Memory B cell (primary cell): ENCODE measurements at regions not wholly inside any gene's neighbourhood (a gene's known extent, or its start where the extent isn't known, plus 50 kb on each side); places are given as distances from the start of the nearest gene placed in this dataset.

ENCODE experiments used
- ATAC-seq: fragments of 150-1000 bp; cut with Tn5 transposase; 2 replicates; pipeline ENCODE4 v1.10.0; 2021; ENCODE audit warnings: low read depth, mild to moderate bottlenecking, moderate library complexity
- DNase-seq, 2 donors: peaks; one replicate each; pipeline ENCODE4 v3.0.0; 2022; ENCODE audit warnings: low spot score in 2 of 2
- H3K27ac Mint-ChIP-seq: one replicate; pipeline ENCODE4 v1.8.0; 2022; ENCODE audit warnings: mild to moderate bottlenecking, moderate library complexity, mixed read lengths
- H3K27me3 Mint-ChIP-seq: one replicate; pipeline ENCODE4 v1.8.0; 2022; ENCODE audit warnings: mixed read lengths
- H3K36me3 Mint-ChIP-seq: one replicate; pipeline ENCODE4 v1.8.0; 2022; ENCODE audit warnings: mild to moderate bottlenecking, mixed read lengths
- H3K4me1 Mint-ChIP-seq: one replicate; pipeline ENCODE4 v1.8.0; 2022; ENCODE audit warnings: mixed read lengths
- H3K4me3 Mint-ChIP-seq: one replicate; pipeline ENCODE4 v1.8.0; 2022; ENCODE audit warnings: mild to moderate bottlenecking, moderate library complexity, mixed read lengths
- H3K9me3 Mint-ChIP-seq: one replicate; pipeline ENCODE4 v1.8.0; 2022; ENCODE audit warnings: mixed read lengths

DNA sequence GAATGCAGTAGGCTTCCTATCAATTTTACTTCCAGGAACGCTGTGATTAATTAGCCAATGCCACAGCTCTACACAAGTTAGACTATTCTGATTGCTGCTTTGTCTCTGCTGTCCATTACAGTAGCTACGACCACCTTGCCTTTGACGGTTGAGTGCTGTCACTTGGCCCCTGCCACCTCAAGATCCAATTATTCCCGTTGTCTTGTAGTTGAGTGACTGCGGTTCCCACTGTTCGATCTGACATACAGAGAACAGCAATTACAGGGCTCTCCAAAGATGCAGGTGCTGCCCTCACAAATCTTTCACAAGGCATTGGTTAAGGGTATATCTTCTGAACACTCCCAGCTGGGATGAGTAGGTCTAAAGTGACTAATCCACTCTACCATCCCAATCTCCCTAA lies 393.4 kb upstream of the KIF2A start:
- no peaks in the 10 kb centered on the region for H3K4me1 Mint-ChIP-seq
- no peak for ATAC-seq
- H3K9me3 Mint-ChIP-seq = peaks cover 3% of the 10 kb centered on the region
- DNase-seq = no peak
- no peaks in the 10 kb centered on the region for H3K36me3 Mint-ChIP-seq
- no peak overlapping the region for H3K27ac Mint-ChIP-seq
- no peaks in the 10 kb centered on the region for H3K27me3 Mint-ChIP-seq
- no peak overlapping the region for H3K4me3 Mint-ChIP-seq

DNA sequence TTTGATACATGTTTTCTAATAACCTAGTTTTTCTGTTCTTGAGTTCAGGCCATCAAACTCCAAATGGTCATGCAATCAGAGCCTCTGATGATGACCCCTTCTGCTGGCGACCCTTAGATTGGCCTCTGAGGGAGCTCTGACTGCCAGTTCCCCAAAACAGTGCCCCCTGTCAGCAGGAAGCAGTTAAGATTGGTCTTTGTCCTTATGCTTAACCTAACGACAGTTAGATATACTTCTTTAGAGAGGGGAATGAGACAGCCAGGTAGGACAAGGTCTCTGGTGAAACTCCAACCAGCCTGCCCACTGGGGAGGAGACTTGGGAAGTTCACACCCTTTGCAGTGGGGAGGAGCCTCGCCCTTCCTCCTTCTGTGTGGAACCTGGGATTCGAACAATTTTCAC lies 390.4 kb upstream of the KIF2A start:
- no peaks in the 10 kb centered on the region for H3K9me3 Mint-ChIP-seq
- ATAC-seq (no peak), DNase-seq (no peak)
- no peak overlapping the region for H3K4me3 Mint-ChIP-seq
- no peaks in the 10 kb centered on the region for H3K4me1 Mint-ChIP-seq
- no peaks in the 10 kb centered on the region for H3K36me3 Mint-ChIP-seq
- H3K27ac Mint-ChIP-seq = no peak overlapping the region
- H3K27me3 Mint-ChIP-seq = no peaks in the 10 kb centered on the region

DNA sequence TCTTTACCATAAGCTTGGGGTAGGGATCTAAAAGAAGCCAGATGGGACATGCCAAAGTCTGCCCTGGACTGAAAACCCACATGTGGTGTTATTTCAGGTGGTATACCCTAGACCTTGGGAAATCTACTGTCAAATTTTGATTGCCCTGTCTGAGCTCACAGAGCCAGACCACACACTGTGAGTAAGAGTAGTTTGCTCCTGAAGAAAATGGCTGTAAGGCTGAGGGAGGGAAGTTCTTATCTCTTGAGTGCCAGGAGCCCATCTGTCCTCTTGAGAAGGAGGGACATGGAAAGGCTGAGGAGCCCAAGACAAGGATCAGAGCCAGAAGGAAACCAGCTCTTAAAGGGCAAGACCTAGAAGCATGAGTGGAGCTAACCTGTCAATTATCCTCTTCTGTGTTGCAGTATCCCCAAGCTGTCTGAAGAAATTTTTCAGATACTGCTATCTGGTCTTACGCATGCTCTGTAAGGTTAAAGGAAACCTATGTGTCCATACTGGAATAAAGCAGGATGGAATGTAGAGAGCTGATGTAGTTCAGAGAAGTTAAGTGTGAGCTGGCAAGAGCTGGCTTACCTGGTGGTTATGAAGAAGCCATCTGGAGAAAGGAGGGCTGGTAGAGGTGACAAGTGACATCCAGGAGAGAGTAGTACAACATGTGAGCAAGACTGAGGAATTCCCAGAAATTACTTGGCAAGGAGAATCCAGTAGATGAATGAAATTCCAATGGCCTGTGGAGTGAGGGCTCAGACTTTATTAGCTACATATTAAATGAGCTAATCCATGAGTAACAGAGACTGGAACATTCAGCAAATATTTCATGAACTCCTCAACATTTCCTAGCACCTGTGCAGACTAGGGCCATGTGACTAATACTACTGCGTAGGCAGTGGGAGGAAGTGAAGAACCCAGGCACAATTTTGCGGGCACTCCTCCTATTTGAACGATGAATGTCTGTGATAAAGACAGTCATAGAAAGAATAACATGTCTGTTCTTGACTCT lies 389.1 kb upstream of the KIF2A start:
- DNase-seq = no peak
- H3K36me3 Mint-ChIP-seq = no peaks in the 10 kb centered on the region
- H3K27me3 Mint-ChIP-seq = no peaks in the 10 kb centered on the region
- no peak overlapping the region for H3K27ac Mint-ChIP-seq
- H3K4me1 Mint-ChIP-seq = no peaks in the 10 kb centered on the region
- H3K9me3 Mint-ChIP-seq = no peaks in the 10 kb centered on the region
- H3K4me3 Mint-ChIP-seq = no peak overlapping the region
- ATAC-seq = no peak

DNA sequence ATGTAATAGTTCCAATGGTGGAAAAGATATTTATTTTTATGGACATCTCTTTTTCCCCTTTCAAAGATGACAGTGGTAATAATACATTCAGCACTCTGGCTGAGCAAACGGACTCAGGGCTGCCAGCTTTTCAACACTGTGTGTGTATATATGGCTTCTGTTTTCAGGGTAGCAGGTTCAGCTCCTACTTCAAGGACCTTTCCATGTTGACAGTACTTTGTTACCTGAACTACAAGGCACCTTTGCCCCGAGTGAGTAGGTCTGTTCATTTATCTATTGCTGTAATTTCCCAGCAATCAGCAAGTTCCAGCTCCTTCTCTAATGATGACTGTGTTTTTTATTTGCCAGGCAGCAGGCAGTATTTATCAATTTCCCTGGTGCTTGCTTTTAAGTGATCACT lies 387.4 kb upstream of the KIF2A start:
- no peak overlapping the region for H3K4me3 Mint-ChIP-seq
- H3K4me1 Mint-ChIP-seq = no peaks in the 10 kb centered on the region
- H3K36me3 Mint-ChIP-seq = no peaks in the 10 kb centered on the region
- DNase-seq = no peak
- no peaks in the 10 kb centered on the region for H3K9me3 Mint-ChIP-seq
- H3K27me3 Mint-ChIP-seq = no peaks in the 10 kb centered on the region
- no peak for ATAC-seq
- no peak overlapping the region for H3K27ac Mint-ChIP-seq

DNA sequence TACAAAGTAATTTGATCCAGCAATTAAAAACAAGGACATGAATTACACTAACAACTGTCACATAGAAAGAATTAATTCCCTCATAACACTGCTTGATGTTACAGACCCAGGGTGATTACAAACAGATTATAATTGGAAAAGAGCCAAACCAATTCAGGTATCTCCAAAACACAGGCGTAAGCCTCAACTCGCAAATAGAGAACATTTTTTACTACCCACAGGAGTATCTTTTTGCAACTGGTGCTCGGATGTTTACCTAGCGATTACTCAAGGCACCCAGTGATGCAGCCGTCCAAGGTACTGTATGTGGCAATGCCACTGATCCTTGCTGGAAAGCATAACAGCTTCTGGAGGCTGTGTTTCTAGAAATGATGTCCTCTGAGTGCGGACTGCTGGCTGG lies 386.1 kb upstream of the KIF2A start:
- H3K36me3 Mint-ChIP-seq = no peaks in the 10 kb centered on the region
- H3K4me1 Mint-ChIP-seq = no peaks in the 10 kb centered on the region
- no peak overlapping the region for H3K4me3 Mint-ChIP-seq
- DNase-seq (no peak), ATAC-seq (no peak)
- no peaks in the 10 kb centered on the region for H3K27me3 Mint-ChIP-seq
- H3K9me3 Mint-ChIP-seq = no peaks in the 10 kb centered on the region
- H3K27ac Mint-ChIP-seq = no peak overlapping the region

DNA sequence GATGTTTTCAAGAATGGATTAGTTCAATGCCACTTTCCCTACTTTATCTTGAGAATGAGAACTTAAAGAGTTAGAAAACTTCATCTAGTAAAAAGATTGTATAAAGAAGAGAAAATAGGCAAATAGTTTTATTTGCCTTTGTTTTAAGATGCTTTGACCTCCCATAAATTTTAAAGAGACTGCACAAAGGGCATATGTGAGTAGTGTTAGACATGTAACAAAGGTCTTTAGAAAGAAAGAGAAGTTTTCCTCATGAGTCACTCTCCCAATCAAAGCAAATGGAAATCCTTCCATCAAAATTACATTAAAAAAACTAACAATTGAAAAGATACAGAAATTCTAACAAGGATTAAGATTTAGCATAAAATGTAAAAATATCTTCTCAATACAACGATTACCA lies 381.8 kb upstream of the KIF2A start:
- DNase-seq (no peak), ATAC-seq (no peak)
- H3K27ac Mint-ChIP-seq = no peak overlapping the region
- no peaks in the 10 kb centered on the region for H3K36me3 Mint-ChIP-seq
- H3K4me1 Mint-ChIP-seq = no peaks in the 10 kb centered on the region
- peaks cover 3% of the 10 kb centered on the region for H3K27me3 Mint-ChIP-seq
- no peaks in the 10 kb centered on the region for H3K9me3 Mint-ChIP-seq
- H3K4me3 Mint-ChIP-seq = no peak overlapping the region

DNA sequence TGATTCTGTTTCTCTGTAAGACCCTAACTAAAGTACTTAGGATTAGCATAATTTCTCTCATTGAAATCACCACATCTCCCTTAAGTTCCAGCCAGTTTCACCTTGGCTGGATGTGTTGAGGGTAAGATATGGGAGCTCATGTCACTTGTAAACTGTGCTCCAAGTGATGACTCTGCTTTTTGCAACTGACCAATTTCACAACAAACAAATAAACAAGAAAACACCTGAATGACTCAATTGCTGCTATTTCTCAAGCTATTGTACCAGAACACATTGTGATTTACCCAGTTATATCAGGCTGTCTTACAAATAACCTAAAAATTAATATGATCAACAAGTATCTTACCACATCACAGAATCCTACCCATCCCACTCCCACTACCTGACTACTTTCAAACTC lies 379.1 kb upstream of the KIF2A start:
- Mint-ChIP-seq H3K4me1 (no peaks in the 10 kb centered on the region), H3K36me3 (no peaks in the 10 kb centered on the region), H3K27me3 (peaks cover 3% of the 10 kb centered on the region), H3K9me3 (peaks cover 2% of the 10 kb centered on the region), H3K27ac (no peak overlapping the region), H3K4me3 (no peak overlapping the region)
- no peak for DNase-seq
- ATAC-seq = no peak

DNA sequence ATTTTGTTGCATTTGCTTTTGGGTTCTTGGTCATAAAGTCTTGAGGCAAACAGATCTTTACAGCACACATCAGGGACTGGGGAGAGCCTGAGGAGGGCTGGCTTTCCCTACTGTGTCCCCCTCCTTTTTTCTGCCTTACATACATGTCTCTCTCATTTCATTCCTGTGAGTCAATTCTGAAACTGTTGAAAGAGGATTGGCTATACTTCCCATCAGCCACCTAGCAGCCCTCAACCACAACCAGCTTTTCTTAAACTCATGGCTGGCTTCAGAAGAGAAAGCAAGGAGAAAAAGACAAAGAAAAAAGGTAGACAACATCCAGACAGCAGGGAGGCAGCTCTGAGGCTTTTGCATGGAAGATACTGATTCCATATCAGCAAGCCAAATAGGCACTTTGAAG lies 374.8 kb upstream of the KIF2A start:
- Mint-ChIP-seq H3K4me1 (no peaks in the 10 kb centered on the region), H3K4me3 (no peak overlapping the region), H3K27me3 (peaks cover under 1% of the 10 kb centered on the region), H3K9me3 (peaks cover 2% of the 10 kb centered on the region), H3K36me3 (no peaks in the 10 kb centered on the region), H3K27ac (no peak overlapping the region)
- DNase-seq = no peak
- ATAC-seq = no peak

DNA sequence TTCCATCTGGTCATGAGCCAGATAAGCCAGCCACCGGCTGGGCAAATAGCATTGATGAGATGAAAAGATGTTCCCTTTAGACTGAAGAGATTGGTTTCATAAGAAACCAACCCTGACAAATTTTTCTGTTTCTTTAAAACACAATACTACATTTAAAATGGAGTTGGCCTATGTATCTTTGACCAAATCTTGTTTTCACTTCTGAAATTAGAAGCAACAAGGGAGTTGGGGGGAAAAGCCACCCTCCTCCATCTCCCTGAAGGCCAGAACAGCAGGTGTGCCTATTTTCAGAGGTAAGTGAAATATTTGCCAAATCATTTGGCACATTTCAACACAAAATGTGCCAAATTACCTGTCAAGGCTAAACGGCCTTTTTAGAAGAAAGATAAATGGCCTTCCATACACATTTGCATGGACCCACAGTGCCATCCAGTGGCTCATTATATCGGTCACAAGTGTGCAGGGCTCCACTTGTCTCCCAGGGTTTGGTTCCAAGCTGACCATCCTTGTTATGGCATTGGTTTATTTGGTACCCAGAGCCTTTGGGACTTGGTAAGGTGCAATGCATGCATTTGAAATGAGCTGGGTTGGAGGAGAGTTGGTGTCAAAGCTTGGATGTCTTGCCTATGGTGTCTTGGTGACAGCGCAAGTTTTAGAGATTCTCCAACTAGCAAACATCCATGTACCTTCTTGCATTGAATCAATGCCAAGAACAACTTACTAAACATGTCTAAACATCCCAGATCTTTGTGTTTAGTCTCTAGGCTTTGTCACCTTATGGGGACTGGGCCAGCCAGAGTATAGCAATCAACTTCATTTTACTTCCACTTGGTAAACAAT lies 372.0 kb upstream of the KIF2A start:
- Mint-ChIP-seq H3K27ac (no peak overlapping the region), H3K27me3 (no peaks in the 10 kb centered on the region), H3K4me3 (no peak overlapping the region), H3K36me3 (no peaks in the 10 kb centered on the region), H3K9me3 (peaks cover 2% of the 10 kb centered on the region), H3K4me1 (no peaks in the 10 kb centered on the region)
- ATAC-seq = no peak
- DNase-seq = no peak

DNA sequence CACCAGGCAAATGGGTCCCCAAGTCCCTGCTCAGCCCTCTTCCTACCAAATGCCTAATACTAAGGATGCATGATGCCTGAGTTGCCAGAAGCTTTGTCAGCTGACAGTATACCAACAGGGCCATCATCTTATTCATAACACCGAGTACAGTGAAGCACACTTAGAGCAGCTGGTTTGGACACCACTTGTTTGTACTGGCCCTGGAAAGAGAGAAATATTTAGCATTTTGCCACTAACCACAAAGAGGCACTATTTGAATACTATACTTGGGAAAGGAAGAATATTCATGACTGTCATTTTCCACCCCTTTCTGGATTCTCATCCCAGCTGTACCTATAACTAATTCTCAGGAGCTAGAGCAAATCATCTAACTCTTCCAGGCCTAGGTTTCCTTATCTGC lies 364.4 kb upstream of the KIF2A start:
- Mint-ChIP-seq H3K4me1 (no peaks in the 10 kb centered on the region), H3K9me3 (no peaks in the 10 kb centered on the region), H3K27ac (no peak overlapping the region), H3K36me3 (no peaks in the 10 kb centered on the region), H3K27me3 (peaks cover 2% of the 10 kb centered on the region), H3K4me3 (no peak overlapping the region)
- DNase-seq = no peak
- no peak for ATAC-seq

DNA sequence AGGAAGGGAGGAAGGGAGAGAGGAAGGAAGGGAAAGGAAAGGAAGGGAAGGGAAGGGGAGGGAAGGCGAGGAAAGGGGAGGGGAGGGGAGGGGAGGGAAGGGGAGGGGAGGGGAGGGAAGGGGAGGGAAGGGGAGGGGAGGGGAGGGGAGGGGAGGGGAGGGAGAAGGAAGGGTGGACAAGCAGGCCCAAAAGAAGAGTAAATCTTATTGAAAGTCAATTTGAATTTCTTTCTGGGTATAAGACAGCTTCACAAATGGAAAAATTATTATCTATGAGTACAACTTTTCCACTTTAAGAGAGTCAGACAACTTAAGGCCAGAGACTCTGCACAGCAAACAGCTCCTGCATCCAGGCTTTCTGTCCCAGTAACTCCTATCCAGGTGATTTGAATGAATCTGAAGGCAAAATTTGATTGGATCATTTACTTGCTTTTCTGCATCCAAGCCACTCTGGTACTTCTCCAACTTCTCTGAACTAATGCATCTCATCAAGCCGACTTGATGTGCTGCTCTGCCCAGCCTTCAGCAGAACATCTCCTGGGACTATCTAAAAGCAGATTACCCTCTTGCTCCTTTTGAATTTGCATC lies 363.4 kb upstream of the KIF2A start:
- ATAC-seq (no peak), DNase-seq (no peak)
- Mint-ChIP-seq H3K4me1 (no peaks in the 10 kb centered on the region), H3K36me3 (no peaks in the 10 kb centered on the region), H3K4me3 (no peak overlapping the region), H3K27ac (no peak overlapping the region), H3K9me3 (no peaks in the 10 kb centered on the region), H3K27me3 (peaks cover 2% of the 10 kb centered on the region)

DNA sequence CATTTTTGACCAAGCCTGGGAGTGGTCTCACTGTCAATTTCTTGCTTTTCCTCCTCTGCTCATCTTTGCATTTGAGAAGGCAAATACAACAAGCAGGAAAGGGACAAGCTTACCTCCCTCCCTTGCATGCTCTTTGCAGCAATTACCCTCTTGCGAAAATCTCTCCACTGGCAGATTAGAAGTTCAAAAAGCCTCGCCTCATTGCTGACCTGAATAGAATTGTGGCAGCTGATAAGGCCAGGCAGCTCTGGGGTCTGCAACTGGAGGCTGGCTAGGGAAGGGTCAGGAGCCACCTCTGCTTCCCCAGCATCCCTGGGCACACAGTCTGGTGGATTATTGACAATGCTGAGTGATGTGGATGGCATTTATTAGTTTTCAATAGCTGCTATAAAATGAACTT lies 362.3 kb upstream of the KIF2A start:
- ATAC-seq (no peak), DNase-seq (no peak)
- Mint-ChIP-seq H3K9me3 (no peaks in the 10 kb centered on the region), H3K27me3 (peaks cover 2% of the 10 kb centered on the region), H3K27ac (no peak overlapping the region), H3K4me3 (no peak overlapping the region), H3K36me3 (no peaks in the 10 kb centered on the region), H3K4me1 (no peaks in the 10 kb centered on the region)

DNA sequence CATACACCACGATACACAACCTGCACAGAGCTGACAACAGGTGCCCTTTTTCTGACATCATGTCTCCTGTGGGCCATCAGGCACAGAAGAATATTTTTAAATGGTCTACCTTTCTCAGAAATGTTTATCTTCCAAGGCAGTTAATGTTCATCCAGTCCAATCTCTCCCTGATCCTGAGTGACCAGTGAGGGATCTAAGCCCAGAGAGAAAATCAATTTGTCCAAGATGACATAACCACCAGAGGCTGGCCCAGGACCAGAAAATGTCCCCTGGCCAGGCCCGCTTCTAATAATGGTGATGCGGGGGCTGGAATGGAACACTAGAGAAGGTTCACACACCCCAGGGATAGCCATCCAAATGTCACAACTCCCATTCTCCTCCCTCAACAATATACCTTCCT lies 357.9 kb upstream of the KIF2A start:
- Mint-ChIP-seq H3K27me3 (peaks cover 4% of the 10 kb centered on the region), H3K9me3 (peaks cover 7% of the 10 kb centered on the region), H3K4me1 (no peaks in the 10 kb centered on the region), H3K36me3 (no peaks in the 10 kb centered on the region), H3K4me3 (no peak overlapping the region), H3K27ac (no peak overlapping the region)
- DNase-seq (no peak), ATAC-seq (no peak)

DNA sequence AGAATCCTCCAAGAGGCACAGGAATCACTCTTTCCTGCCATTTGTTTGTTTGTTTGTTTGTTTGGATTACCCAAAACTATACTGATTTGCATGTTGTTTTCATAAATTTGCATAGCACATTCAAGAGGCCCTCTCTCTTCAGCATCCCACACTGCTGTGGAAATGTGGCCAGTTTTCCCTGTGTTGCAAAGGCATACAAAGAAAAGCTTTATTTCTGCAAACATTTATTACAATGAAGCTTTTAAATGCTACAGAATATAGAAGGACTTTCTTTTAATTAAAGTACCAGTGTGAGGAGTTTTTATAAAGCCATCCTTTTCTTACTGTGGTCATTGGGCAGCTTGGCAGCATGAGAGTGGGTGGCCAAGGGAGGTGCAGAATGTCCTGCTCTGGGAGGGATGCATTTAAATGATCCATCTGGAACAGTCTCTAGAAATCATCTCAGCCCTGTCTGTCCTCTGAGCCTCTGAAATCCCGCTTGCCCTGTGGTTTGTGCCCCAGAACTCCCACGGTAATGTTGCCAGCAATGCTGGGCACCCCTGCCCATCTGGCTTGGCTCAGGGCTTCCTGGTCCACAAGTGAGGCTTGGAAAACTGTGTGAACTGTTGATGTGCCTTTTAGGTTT lies 356.8 kb upstream of the KIF2A start:
- H3K4me1 Mint-ChIP-seq = no peaks in the 10 kb centered on the region
- peaks cover 7% of the 10 kb centered on the region for H3K9me3 Mint-ChIP-seq
- no peaks in the 10 kb centered on the region for H3K36me3 Mint-ChIP-seq
- peaks cover 4% of the 10 kb centered on the region for H3K27me3 Mint-ChIP-seq
- no peak overlapping the region for H3K27ac Mint-ChIP-seq
- H3K4me3 Mint-ChIP-seq = no peak overlapping the region
- no peak for DNase-seq
- ATAC-seq = no peak
